ENCODE measurements at regions not wholly inside any gene's neighbourhood (a gene's known extent, or its start where the extent isn't known, plus 50 kb on each side); places are given as distances from the start of the nearest gene placed in this dataset.

DNA sequence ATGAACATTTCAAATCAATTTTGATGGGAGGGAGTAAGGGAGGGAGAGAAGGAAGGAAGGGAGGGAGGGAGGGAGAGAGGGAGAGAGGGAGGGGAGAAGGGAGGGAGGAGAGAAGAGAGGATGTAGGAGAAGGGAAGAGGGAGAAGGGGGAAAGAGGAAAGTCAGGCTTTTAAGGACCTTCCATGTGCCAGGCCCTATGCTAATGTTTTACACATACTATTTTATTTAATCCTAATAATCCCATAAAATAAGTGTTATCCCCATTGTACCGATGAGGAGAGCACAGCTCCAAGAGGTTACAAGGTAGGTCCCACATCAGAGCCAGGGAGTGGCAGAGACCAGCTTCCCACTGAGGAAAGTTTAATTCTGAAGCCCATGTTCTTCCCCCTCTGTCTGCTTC lies 341.9 kb downstream of the RAB28 start:
- in situ Hi-C loops (cut with HindIII; ENCODE audit: low sequenced_read_pairs) = no loop called here

DNA sequence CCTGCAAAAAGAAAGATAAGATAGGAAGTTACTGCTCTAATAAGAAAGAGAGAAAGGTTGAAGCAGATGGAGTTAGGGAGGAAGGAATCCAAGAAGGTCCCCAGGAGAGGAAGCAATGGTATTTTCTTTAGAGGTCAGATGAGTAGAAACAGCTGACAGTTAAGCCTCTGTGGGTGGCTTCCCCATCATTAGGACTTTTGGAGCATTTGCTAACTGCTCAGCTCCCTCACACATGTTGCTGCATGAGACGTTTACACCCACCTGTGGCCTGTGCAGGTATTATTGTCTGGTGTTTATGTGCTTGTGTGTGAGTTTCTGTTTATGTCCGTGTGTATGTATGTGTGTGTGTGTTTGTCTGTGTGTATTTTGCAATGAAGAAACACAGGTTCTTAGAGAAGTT lies 346.8 kb downstream of the RAB28 start:
- in situ Hi-C loops (cut with HindIII; ENCODE audit: low sequenced_read_pairs) = no loop called here

DNA sequence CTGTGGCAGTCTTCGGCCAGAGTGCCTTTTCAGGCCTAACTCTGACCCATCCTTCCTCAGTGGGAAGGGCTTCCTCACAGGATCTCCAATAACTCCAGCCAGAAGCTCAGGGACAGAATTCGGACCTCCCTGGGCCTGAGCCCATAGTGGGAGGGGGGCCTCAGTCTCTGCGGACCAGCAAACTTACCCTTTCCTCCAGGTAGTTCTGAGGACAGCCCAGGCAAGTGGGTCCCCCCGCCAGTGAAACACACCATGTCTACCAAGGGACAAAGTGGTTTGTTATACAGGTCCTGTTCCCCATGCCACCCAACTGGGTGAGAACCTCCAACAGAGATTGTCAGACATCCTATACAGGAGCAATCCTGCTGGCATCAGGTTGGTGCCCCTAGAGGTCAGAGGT lies 350.4 kb downstream of the RAB28 start:
- in situ Hi-C loops (cut with HindIII; ENCODE audit: low sequenced_read_pairs) = no loop called here

DNA sequence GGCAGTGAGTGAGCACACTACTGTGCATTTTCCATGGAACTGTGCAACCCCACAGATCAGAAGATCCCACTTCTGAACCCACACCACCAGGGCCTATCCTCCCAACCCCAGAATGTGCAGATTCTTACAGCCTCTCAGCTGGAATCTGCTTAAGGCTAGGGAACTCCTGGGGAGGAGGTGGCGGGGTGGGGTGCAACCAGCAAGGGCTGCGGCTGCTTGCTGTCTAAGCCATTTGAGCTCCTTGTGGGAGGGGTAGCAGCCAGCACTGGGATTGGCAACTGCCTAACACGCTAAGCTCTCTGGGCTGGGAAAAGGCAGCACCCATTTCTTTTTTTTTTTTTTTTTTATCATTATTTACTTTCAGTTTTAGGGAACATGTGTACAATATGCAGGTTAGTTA lies 353.3 kb downstream of the RAB28 start:
- in situ Hi-C loops (cut with HindIII; ENCODE audit: low sequenced_read_pairs) = no loop called here

DNA sequence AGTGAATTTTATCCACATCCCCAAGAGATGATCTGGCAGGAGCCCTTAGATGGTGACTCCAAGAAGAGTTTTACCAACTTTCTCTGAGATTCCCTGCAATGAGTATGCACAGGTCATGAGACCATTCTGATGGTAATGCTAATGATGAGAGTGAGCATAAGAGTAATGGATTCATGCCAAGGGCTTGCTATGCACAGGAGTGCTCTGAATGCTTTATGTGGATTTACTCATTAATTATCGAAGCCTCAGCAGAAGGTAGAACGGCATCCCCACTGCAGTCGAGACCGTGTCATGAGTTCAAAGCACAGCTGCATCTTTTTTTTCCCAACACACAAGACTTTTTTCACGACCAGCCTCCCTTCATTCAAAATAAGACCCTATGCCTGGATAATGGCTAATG lies 355.0 kb downstream of the RAB28 start:
- in situ Hi-C loops (cut with HindIII; ENCODE audit: low sequenced_read_pairs) = no loop called here

DNA sequence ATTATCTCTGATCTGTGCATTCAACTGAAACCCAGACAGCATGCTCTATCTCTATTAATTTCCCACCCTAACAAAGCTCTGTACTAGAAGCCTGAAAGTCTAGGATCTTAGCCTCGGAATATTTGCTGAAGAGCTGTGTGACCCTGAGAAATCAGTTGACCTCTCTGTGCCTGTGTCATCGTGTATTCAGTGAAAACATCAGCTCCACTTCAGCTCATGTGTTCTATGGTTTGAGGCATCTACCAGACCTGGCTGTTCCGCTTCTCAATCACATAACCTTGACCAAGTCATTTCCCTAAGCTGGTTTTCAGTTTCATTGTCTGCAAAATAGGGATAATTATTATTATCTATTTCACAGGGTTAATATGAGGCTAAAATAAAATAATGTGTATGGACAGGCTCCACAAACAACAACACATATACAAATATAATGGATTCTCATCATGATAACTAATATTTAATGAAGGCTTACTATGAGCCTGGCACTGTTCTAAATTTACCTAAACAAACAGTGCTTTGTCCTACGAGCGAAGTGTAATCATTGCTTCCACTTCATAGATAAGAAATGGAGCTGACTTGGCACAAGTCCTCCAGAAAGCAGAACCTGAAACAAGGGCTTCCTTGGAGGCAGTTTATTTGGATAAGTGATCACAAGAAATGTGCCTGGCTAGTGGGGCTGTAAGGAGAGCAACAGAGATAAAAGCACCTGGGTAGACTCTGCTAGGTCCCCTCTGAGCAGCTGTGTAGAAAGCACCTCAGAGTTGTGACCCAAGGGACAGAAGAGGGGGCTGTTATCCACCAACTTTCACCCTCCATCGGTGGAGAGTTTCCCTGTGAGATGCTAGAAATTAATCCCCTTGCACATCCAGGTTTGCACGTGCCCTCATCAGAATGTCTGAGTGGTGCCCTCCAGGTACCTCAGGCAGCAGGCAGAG lies 356.9 kb downstream of the RAB28 start:
- in situ Hi-C loops (cut with HindIII; ENCODE audit: low sequenced_read_pairs) = no loop called here

DNA sequence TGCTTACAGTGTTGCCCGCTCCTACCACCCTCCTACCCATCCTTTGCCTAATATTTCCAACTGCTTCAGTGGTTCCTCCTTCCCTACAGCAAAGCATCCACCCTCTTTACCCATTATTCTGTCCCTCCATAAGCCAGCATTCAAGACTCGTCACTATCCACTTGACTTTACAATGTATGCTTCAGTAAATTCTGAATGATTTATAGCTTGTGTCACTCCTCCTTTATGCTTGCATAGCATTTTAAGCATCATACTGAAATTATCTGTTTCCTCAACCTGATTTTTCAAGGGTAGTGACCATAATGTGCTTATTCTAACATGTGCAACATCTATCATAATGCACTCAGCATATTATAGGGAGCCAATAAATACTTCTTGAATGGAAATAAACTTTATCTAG lies 365.5 kb downstream of the RAB28 start:
- in situ Hi-C loops (cut with HindIII; ENCODE audit: low sequenced_read_pairs) = no loop called here

DNA sequence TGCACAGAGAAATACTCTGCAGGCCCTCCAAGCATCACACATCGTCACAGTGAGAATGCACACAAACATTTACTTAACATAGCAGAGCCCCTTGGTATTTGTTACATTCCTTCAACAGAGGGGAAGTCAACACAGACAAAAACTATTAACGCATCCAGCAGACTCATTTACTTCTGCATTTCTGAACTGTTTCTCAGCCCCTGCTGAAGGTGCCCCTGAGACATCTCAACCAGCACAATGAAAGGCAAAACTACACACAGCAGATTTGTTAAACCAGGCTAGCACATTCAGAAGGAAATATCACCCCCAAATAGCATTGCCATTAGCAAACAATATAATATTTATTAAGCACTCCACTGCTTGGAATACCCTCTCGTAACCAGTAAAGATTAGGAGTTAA lies 367.0 kb downstream of the RAB28 start:
- in situ Hi-C loops (cut with HindIII; ENCODE audit: low sequenced_read_pairs) = no loop called here

DNA sequence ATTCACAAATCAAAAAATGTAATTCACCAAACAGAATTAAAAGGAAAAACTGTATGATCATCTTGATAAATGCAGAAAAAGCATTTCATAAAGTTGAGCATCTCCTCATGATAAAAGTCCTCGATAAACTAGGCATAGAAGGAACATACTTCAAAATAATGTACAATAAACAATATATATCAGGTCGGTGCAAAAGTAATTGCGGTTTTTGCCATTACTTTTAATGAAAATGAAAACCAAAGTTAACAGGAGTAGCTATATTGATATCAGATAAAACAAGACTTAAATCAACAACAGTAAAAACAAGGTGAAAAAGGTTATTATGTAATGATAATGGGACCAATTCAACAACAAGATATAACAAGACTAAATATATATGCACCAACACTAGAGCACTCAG lies 372.1 kb downstream of the RAB28 start:
- in situ Hi-C loops (cut with HindIII; ENCODE audit: low sequenced_read_pairs) = no loop called here

DNA sequence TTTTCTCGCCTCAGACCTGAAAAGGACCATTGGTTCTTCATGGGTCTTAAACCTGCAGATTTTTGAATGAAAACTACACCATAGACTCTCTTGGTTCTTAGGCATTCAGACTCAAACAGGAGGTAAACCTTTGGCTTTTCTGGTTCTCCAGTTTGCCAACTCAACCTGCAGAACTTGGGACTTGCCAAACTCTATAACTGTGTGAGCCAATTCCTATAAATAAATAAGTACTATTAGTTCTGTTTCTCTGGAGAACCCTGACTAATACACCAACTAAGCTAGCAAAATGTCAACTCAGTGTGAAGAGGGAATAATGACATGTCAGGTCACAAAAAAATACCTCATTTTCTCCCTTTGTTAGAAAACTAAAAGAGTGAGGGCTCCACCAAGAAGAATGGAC lies 374.6 kb downstream of the RAB28 start:
- in situ Hi-C loops (cut with HindIII; ENCODE audit: low sequenced_read_pairs) = loop anchor here (10.0 kb wide), 1 partner anchor 305 kb away; no protein-coding TSS in a partner anchor

DNA sequence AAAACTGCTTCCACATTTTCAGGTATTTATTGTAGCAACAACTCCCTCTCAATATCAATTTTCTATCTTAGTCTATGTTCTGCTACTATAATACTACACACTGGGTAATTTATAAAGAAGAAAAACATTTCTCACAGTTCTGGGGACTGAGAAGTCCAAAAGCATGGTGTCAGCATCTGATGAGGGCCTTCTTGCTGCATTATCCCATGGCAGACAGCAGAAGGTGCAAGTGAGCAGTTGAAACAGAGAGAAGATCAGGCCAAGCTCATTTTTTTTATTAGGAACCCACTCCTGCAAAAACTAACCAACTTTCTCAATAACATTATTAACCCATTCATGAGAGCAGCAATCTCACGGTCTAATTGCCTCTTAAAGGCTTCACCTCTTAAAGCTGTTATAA lies 376.0 kb downstream of the RAB28 start:
- in situ Hi-C loops (cut with HindIII; ENCODE audit: low sequenced_read_pairs) = loop anchor here (10.0 kb wide), 1 partner anchor 303 kb away; no protein-coding TSS in a partner anchor

DNA sequence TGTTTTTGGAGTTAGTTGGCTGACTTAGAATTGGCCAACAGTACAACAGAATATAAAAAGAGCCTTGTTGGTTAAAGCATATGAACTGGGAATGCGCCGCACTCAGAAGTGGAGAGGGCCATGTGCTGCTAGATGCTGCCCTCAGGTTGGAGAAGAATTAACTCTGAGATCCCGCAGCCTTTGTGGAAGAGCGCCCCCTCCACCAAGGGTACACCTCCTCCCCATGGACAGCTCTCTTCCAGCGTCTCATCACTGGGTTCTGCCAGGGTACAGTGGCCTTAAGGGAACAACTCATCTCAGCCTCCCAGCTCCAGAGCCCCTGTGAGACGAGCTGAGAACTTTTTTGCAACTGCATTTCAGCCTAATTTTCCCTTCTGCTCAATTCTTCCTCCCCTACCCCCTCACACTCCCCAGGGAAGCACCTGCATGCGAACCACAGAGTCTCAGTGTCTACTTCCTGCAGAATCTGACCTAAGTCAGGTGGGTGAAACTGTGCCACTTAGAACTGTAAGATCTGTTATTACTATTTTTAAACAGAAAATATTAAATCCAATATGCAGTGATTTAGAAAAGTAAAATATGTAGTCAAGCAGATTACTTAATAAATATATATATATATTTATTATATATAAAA lies 380.6 kb downstream of the RAB28 start:
- in situ Hi-C loops (cut with HindIII; ENCODE audit: low sequenced_read_pairs) = loop anchor here (10.0 kb wide), 1 partner anchor 299 kb away; no protein-coding TSS in a partner anchor

DNA sequence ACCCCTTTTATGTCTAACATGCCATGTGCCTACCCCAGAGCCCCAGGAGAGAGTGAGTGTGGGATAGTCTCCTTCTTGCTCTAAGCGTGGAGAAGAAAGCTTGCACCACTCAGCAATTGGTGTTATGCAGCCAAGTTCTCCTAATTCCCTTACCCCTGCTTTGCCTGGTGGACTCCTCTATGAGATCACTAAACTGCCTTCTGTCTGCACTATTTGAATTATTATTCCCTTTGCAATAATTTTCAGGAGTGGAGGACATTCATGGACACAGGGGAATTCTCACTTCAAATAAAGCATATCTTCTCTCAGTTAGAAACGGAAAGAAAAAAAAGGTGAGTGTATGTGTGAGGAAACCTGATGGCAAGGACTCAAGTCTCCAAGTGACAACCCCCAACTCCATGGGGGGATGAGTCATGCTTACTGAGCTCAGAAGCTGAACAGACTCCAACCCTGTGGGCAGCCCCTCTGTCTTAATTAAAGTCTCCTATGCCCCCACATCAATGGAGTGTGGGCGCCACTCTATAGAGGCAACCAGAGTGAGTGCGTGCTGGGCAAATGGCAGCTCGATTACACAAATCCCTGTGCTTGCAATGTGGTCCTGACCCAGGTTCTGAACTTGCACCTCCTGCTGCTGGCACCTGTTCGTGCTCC lies 381.9 kb downstream of the RAB28 start:
- in situ Hi-C loops (cut with HindIII; ENCODE audit: low sequenced_read_pairs) = loop anchor here (10.0 kb wide), 1 partner anchor 297 kb away; no protein-coding TSS in a partner anchor

DNA sequence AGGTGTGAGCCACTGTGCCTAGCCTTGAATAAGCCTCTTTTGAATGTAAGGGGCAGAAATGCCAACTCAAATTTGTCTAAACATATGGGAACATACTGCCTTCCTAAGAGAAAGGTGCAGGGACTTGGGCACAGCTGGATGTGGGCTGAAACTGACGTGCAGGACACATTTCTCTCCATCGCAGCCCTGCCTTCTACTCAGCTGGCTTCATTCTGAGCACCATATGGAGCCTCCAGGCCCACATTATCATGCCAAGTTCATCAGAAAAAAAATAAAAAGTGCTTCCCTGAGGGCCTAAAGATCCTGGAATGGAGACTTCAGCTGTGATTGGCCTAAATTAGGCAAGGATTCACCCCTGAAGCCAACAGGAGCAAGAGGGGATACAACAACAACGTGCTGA lies 386.2 kb downstream of the RAB28 start:
- in situ Hi-C loops (cut with HindIII; ENCODE audit: low sequenced_read_pairs) = no loop called here

DNA sequence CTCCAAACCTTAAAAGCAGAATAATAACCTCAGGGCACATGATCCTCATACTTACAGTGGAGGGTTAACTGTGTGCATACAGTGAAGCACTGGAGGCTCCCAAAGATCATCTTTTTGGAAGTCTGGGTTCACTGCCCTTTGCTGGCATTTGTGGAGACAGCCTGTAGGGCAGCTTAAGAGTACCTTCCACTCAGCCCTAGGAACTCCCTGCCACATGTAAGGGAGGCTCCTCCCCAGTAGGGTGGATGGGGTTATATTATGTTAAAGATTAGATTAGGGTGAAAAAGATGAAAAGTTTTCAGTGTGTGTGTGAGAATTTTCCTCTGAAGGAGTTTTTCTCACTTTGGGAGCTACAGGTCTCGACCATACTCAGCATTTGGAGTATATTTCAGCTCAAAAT lies 388.4 kb downstream of the RAB28 start:
- in situ Hi-C loops (cut with HindIII; ENCODE audit: low sequenced_read_pairs) = no loop called here

DNA sequence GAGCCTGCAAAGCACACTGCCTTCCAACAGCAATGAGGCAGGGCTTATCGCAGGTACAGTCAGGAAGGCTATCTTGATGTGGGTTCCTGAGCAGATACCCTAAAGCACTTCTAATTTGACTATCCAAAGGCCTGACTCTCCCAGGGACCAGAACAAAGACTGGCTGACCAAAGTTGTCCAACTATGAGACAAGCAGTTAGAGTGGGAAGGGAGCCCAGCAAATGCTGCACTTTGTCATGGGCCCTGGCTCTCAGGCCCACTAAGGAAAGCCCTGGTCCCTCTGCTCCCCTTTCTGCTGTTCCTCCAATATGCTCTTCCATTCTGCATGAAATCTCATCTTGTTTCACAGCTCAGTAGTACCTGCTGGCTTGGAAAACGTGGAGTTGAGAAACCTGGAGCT lies 391.0 kb downstream of the RAB28 start:
- in situ Hi-C loops (cut with HindIII; ENCODE audit: low sequenced_read_pairs) = no loop called here

DNA sequence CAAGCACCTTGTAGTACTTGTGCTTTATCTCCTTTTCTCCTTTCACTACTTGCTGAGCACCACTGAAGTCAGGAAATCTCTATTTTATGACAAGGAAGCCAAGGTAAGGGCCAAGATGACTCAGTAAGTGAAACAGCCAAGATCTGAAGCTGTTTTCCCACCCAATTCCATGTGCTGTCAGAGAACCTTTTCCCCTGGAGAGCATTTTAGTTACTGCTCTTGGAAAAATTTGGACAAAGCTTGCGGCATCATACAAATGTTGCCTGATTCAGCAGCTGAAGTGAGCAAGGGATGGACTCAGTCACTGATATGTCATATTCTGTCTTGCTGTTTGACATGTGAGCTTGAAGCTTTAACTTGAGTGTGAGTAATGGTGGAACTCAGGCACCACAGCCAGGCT lies 391.4 kb downstream of the RAB28 start:
- in situ Hi-C loops (cut with HindIII; ENCODE audit: low sequenced_read_pairs) = no loop called here

DNA sequence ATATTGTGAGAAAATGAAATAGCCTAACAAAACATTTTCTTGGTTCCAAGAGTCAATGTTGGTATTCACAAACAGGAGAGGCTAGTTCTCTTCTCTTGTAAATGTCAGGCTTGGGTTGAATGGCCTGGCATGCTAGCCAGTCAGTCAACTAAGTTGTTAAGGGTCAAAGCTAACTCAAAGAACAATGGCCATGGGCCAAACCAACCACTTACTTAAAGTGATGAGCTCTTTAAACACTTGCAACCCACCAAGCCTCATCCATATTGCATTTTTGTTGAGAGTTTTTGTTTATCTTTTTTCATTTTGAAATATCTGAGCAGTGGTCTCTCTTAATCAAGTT lies 394.5 kb downstream of the RAB28 start:
- in situ Hi-C loops (cut with HindIII; ENCODE audit: low sequenced_read_pairs) = no loop called here

DNA sequence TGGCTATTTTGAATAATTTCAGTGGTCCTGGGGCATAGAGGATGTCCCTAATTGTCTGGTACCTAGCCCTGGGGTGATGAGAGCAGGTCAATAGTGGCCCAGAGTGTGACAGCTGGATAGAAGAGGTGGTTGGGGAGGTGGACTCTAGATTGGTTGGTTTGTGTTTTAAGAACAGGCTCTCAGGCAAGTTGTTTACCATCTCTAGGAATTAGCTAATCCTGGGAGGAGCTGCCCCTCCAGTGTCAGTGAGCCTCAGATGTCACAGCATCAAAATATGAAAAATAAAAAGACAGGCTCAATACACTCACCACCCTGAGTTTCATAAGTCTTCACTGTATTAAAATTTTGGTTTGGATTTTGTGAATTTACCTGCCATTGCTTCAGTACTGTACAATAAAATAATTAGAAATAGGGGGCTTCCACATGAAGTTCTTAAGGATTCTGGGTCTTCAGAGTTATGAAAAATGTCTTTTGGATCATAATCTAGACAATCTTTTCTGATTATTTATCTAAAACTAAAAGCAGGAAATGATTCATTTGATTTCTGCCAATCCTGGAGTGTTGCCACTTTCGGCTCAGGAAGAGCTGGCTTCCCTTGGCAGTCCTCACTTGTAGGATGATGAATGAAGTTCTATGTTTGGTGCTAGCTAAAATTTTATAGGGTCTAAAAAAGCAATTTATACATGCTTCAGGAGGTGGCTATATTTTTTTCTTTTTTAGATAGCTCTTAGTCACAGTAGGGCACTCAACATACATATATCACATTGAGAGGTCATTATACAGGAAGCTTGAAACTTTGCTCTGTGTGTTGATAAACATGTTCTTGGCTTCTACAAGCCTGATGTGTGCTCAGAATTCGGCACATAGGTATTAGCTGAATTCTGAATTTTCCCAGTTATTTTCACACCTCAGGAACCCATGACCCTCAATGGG lies 395.1 kb downstream of the RAB28 start:
- in situ Hi-C loops (cut with HindIII; ENCODE audit: low sequenced_read_pairs) = no loop called here

DNA sequence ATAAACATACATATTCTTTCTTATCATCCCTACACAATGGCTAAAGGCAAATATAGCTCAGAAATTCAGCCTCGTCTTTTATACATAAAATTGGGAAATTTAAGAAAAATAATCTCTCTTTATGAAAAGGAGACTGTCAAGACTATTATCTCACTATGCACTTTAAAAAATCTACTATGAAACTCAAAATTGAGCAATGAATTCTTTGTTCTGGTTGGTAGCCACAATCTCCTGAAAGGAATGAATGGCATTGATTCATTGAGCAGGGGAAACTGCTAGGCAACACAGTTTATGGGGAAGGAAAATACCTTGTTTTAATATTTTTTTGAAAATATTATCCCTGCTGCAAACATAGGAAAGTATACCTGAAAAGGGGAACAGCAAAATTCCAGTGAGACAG lies 397.1 kb downstream of the RAB28 start:
- in situ Hi-C loops (cut with HindIII; ENCODE audit: low sequenced_read_pairs) = no loop called here

DNA sequence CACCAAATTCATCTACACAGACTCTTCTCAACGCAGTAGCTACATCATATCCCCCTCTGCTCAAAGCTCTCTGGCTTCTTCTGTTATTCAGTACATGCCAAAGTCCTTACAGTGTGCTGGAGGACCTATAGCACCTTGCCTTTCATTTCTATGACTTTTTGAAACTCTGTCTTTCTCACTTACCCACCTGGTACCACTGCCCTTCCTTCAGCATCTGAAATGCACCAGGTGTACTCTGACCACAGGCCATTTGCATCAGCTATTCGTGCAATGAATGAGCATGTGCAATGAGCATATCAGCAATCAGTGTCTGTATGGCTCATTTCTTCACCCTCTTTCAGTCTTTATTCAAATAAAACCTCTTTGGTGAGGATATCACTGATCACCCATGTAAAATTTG lies 399.9 kb downstream of the RAB28 start:
- in situ Hi-C loops (cut with HindIII; ENCODE audit: low sequenced_read_pairs) = no loop called here
